Erythroblast (primary cell): ENCODE measurements at regions not wholly inside any gene's neighbourhood (a gene's known extent, or its start where the extent isn't known, plus 50 kb on each side); places are given as distances from the start of the nearest gene placed in this dataset.
"Not testable (repeated sequence)": the region's sequence is repeated elsewhere in the genome, so short reads cannot be mapped to it uniquely, and the experiment has no call there.

Source experiments
- GATA1 ChIP-seq: IDR thresholded peaks from 2 replicates; pipeline ENCODE4 v1.6.1; 2011; ENCODE audit warnings: low read depth, mild to moderate bottlenecking, control low read depth, low read length, moderate library complexity
- POLR2A ChIP-seq: IDR thresholded peaks from 2 replicates; pipeline ENCODE4 v1.6.1; 2011; ENCODE audit warnings: mild to moderate bottlenecking, low read length

GRCh38 chr5:52165806-52166205, 621.9 kb upstream of the ITGA1 start:
- TF ChIP-seq POLR2A, GATA1: not testable (repeated sequence)
